Ishikawa (cell line): ENCODE measurements at regions not wholly inside any gene's neighbourhood (a gene's known extent, or its start where the extent isn't known, plus 50 kb on each side); places are given as distances from the start of the nearest gene placed in this dataset.

Experiments used
- CREB1 ChIP-seq: IDR thresholded peaks from 2 replicates; pipeline ENCODE4 v1.6.1; 2012; ENCODE audit warnings: low read depth
- EP300 ChIP-seq: IDR thresholded peaks from 2 replicates; pipeline ENCODE4 v1.6.1; 2012; ENCODE audit warnings: borderline replicate concordance
- FOXM1 ChIP-seq: IDR thresholded peaks from 2 replicates; pipeline ENCODE4 v1.6.1; 2012; ENCODE audit warnings: low read depth, borderline replicate concordance
- RAD21 ChIP-seq: IDR thresholded peaks from 2 replicates; pipeline ENCODE4 v1.6.1; 2012; ENCODE audit warnings: low read depth
- REST ChIP-seq: IDR thresholded peaks from 2 replicates; pipeline ENCODE4 v1.6.1; 2012; ENCODE audit warnings: low read depth, mild to moderate bottlenecking
- TCF12 ChIP-seq: IDR thresholded peaks from 2 replicates; pipeline ENCODE4 v1.6.1; 2012; ENCODE audit warnings: low read depth
- USF1 ChIP-seq: IDR thresholded peaks from 2 replicates; pipeline ENCODE4 v1.6.1; 2012
- YY1 ChIP-seq: IDR thresholded peaks from 2 replicates; pipeline ENCODE4 v1.6.1; 2012; ENCODE audit warnings: low read depth

- no peak for TF ChIP-seq TCF12
- TF ChIP-seq EP300: no peak
- no peak for TF ChIP-seq RAD21
- no peak for TF ChIP-seq CREB1
- TF ChIP-seq USF1: no peak
- no peak for TF ChIP-seq FOXM1
- TF ChIP-seq REST: no peak
- TF ChIP-seq YY1: no peak
Measured at GRCh38 chr2:240213226-240213475, 72.7 kb upstream of the OTOS start.
